ENCODE measurements at regions not wholly inside any gene's neighbourhood (a gene's known extent, or its start where the extent isn't known, plus 50 kb on each side); places are given as distances from the start of the nearest gene placed in this dataset.

DNA sequence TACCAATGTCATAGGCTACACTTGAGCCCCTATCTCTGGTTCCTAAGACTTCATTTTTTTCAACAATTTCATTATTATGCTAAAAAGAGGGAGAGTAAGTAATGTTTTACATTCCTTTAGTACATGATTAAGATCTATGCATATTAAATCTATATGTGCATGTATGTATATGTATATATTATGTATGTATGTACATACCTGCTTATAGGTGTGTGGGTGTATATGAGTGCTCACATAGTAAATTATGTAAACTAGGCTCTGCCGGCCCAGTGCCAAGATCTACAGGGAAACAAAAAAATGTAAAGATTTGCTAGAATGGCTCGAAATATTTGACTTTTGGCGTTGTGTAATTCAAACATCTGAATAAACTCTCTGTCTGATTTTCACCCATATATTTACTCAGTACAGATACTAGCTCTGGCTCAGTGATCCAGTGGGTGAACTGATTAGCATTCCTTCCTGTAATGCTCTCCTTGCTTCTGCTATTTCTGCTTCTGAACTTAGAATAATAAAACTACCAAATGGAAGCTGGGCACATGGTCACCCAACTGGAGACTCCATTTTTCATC, 113.1 kb upstream of the FGGY start:
- TF ChIP-seq EZH2 (IDR thresholded peaks at IDR 0.05; ENCODE audit: insufficient read depth, low read length) (no peak), CTCF (IDR thresholded peaks at IDR 0.05; ENCODE audit: insufficient read depth, low read depth, low read length) (no peak)

All from astrocyte (in vitro differentiated cells and primary cell).